ENCODE measurements at regions not wholly inside any gene's neighbourhood (a gene's known extent, or its start where the extent isn't known, plus 50 kb on each side); places are given as distances from the start of the nearest gene placed in this dataset.

DNA sequence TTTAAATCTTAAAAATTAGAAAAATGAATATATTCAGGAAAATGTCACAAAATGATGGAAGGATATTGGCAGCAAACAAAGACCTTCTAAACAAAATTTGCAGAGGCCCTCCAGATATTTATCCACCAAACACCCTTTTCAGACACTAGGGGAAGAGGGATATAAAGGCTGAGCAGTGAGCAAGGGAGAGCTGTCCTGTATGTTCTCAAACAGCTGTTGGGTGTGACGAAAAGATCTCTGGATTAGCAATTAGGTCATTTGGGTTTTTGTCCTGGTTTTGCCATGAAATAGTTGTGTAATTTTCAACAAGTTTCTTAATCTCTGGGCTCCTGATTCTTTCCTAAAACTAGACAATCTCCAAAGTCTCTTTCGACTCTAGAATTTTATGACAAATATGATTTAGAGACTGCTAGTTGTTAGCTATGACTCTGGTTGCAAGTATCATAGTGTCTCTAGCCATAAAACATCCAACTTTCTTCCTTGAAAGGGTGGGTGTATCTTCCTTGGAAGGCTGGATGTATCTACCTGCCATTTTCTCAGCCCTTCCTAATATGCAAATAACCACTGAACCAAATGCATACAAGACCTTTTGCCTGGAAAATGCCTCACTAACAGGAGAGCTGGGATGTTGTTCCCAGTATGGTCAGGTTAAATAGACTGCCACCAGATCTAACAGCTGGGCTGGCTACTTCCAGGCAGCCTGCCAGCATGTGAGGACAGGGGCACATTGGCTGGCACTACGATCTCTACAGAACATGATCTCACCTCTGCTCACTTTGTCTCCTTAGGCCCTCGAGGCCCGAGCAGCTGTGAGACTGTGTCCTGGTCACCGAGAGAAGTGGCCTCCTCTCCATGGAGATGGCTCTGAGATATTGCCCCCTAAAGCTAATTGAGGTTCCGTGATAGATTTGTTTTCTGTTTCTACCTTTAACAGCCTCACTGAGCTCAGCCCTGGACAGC is 225.5 kb upstream of the JADE1 start:
- peak; percentile 46 to 83 (median 72) for DNase-seq
- 63% methylated on average over 7 of the region's 7 CpGs for WGBS
- no peaks in the 10 kb centered on the region for H3K27me3 ChIP-seq (ENCODE audit: control insufficient read depth, insufficient read depth)
- peak overlapping the region; percentile 43 for H3K27ac ChIP-seq (ENCODE audit: low read length)
- intact Hi-C loops (cut with DNase I): no loop called here
- H3K9me3 ChIP-seq (ENCODE audit: control insufficient read depth, low read length): no peaks in the 10 kb centered on the region
- ATAC-seq: peak; percentile 86 to 88
- no peaks in the 10 kb centered on the region for H3K4me1 ChIP-seq (ENCODE audit: control insufficient read depth, insufficient read depth, low read length)
- no peak overlapping the region for H3K4me3 ChIP-seq (ENCODE audit: low read length)

DNA sequence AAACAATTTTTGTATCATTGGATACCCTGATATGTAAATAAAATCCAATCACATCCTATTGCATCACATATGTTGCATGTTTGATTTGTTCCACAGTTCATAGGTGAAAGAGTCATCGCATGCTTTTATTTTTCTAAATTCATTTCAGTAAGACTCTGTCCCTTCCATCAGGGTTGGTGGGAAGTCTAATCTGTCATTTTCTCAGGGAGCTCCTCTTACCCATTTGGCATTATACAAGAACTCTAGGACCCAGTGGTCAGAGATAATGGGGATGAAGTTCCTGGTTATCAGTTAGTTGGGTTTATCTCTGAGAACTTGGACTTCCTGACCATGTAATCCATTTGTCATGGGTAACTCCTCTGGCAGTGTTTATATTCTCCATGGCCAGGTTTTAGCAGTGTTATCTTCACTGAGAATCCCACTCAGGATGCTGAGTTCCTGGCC is 227.1 kb upstream of the JADE1 start:
- 99% methylated on average over 1 of the region's 1 CpG for WGBS
- ATAC-seq (no peak), DNase-seq (no peak)
- no peak overlapping the region for H3K27ac ChIP-seq (ENCODE audit: low read length)
- H3K4me3 ChIP-seq (ENCODE audit: low read length): no peak overlapping the region
- H3K4me1 ChIP-seq (ENCODE audit: control insufficient read depth, insufficient read depth, low read length): no peaks in the 10 kb centered on the region
- H3K9me3 ChIP-seq (ENCODE audit: control insufficient read depth, low read length): no peaks in the 10 kb centered on the region
- H3K27me3 ChIP-seq (ENCODE audit: control insufficient read depth, insufficient read depth): no peaks in the 10 kb centered on the region
- intact Hi-C loops (cut with DNase I): no loop called here

DNA sequence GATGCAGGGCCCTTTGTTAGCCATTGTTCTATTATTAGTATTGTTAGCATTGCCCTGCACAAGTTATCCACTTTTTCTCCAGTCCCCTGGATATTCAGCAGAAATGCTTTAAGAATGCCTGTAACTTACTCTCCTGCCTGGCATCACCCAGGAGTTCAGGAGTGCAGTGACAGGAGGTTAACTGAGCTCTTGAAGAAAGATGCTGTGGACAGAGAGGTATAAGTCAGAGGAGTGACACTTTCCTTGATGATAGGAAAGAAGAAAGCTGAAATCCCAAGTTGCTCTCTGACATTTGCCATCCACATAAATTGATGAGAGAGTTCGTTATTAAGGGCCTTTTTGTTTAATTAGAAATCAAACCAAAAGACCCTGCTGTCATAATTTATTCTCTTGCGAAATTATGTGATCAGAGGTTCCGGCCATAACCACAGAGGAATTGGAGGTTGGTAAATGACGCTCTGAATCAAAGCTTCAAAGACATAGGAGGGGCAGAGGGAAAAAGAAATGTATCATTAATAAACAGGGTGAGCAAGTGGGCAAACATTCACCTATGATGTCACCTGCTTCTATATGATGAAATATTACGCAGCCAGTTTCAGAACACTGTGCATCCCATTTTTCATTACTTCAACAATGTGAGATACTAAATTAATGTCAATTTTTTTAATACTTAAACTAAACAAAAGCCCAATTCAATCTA is 230.2 kb upstream of the JADE1 start:
- H3K27ac ChIP-seq (ENCODE audit: low read length): no peak overlapping the region
- no peak for ATAC-seq
- H3K4me3 ChIP-seq (ENCODE audit: low read length): no peak overlapping the region
- H3K9me3 ChIP-seq (ENCODE audit: control insufficient read depth, low read length): no peaks in the 10 kb centered on the region
- H3K27me3 ChIP-seq (ENCODE audit: control insufficient read depth, insufficient read depth): no peaks in the 10 kb centered on the region
- WGBS: 75% methylated on average over 5 of the region's 5 CpGs
- no peak for DNase-seq
- no peaks in the 10 kb centered on the region for H3K4me1 ChIP-seq (ENCODE audit: control insufficient read depth, insufficient read depth, low read length)
- intact Hi-C loops (cut with DNase I): no loop called here

DNA sequence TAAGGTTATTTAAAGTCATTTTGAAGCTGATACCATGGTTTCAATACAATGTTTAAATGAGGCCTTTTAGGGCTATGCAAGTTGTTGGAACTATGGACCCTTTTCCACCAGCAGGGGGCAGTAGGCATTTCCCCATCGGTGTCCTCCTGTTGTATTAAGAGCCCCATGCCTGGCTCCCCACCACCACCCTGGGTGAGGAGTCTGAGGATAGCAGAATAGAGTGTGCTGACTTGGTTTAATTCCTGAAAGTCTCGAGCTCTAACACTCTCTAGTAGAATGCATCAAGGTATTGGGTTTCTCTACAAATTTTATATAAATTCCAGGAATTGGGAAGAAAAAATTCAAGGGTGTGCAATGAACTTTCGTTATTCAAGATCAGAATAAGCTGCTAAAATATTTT is 234.8 kb upstream of the JADE1 start:
- Histone ChIP-seq H3K9me3 (ENCODE audit: control insufficient read depth, low read length) (no peaks in the 10 kb centered on the region), H3K4me3 (ENCODE audit: low read length) (no peak overlapping the region), H3K4me1 (ENCODE audit: control insufficient read depth, insufficient read depth, low read length) (peaks cover 10% of the 10 kb centered on the region), H3K27ac (ENCODE audit: low read length) (no peak overlapping the region), H3K27me3 (ENCODE audit: control insufficient read depth, insufficient read depth) (no peaks in the 10 kb centered on the region)
- ATAC-seq (peak; percentile 30 to 44), DNase-seq (peak; percentile 62 to 83 (median 76))
- intact Hi-C loops (cut with DNase I): loop anchor here in 1 of 4 donors (5.0 kb wide), 1 partner anchor 238 kb away; no protein-coding TSS in a partner anchor
- 39% methylated on average over 3 of the region's 3 CpGs for WGBS

DNA sequence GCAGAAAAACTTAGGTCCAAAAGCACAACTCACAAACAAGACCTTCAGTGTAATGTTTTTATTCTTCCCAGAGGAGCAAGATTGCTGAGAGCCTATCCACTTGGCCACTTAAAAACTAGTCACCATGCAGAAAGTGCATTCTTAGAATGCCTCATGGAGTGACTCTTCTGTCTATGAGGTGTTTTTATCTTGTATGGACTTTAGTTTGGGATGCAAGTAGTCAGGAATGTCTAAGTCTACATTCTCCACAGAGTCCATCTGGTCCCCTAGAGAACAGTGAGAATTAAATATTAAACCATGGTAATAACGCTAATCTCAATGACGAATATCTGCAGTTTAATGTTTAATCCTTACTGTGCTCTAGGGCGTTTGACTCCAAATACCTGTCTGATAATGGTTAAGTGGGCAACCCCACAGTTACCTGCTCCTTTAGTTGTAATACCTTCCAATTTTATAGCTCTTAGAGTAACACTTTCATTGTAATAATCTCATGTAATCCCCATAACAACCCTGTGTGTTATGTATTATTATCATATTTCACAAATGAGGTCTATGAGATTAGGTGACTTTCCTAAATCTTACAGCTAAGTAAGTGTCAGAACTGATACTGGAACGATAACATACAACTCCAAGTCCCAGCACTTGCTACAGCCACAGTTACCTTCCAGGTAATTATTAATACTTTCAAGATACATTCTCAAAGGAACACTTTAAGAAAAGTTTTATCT is 235.6 kb upstream of the JADE1 start:
- 51% methylated on average over 4 of the region's 4 CpGs for WGBS
- intact Hi-C loops (cut with DNase I): loop anchor here in 1 of 4 donors (5.0 kb wide), 1 partner anchor 238 kb away; no protein-coding TSS in a partner anchor
- Histone ChIP-seq H3K4me1 (ENCODE audit: control insufficient read depth, insufficient read depth, low read length) (peaks cover 10% of the 10 kb centered on the region), H3K27me3 (ENCODE audit: control insufficient read depth, insufficient read depth) (no peaks in the 10 kb centered on the region), H3K9me3 (ENCODE audit: control insufficient read depth, low read length) (no peaks in the 10 kb centered on the region), H3K27ac (ENCODE audit: low read length) (no peak overlapping the region), H3K4me3 (ENCODE audit: low read length) (no peak overlapping the region)
- DNase-seq: no peak
- ATAC-seq: peak in 1 of 2 donors; percentile 18

DNA sequence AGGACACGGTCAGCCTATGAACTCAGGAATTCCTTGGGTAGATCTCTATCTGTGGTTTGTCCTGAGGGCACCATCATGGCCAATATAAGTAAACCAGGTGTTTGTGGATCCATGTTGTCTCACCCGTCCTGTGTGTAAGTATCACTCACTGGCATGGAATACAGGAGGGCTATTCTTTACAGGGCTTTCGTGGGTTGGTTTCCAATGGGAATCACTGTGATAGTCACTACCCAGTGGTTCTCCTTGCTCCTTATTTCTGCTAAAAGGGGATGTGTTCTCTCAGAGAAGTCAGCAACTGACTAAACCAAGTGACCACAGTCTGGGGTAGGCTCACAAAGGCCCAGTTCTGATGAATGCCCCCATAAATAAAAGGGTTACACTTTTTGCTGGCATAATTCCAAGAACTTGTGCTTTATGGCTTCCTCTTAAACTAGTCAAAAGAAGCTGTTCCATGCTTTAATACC is 236.7 kb upstream of the JADE1 start:
- intact Hi-C loops (cut with DNase I): loop anchor here in 1 of 4 donors (5.0 kb wide), 1 partner anchor 239 kb away; no protein-coding TSS in a partner anchor
- 95% methylated on average over 3 of the region's 3 CpGs for WGBS
- no peak for DNase-seq
- peak overlapping the region; percentile 81 for H3K27ac ChIP-seq (ENCODE audit: low read length)
- no peak for ATAC-seq
- no peaks in the 10 kb centered on the region for H3K9me3 ChIP-seq (ENCODE audit: control insufficient read depth, low read length)
- H3K27me3 ChIP-seq (ENCODE audit: control insufficient read depth, insufficient read depth): no peaks in the 10 kb centered on the region
- H3K4me3 ChIP-seq (ENCODE audit: low read length): no peak overlapping the region
- H3K4me1 ChIP-seq (ENCODE audit: control insufficient read depth, insufficient read depth, low read length): peaks cover 10% of the 10 kb centered on the region

DNA sequence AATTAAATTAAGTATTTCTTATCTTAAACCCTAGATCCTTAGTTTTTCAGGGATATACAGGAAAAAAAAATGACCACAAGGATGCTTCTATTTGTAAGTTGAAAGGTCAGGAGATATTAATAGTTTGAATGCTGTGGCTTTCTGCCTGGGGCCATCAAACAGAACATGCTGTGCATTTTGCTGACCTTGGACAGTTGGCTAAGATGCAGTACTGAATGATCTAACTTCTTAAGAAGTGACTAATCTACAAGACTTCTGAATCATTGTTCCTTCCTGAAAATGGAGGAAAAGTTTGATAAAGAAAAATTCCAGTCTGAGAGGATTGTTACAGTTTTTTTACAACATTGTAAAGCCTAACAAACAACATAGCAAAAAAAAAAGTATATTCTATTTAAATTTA is 237.8 kb upstream of the JADE1 start:
- intact Hi-C loops (cut with DNase I): loop anchor here in 1 of 4 donors (5.0 kb wide), 1 partner anchor 241 kb away; no protein-coding TSS in a partner anchor
- peak in 2 of 3 donors; percentile 53 to 70 for DNase-seq
- Histone ChIP-seq H3K9me3 (ENCODE audit: control insufficient read depth, low read length) (no peaks in the 10 kb centered on the region), H3K27me3 (ENCODE audit: control insufficient read depth, insufficient read depth) (no peaks in the 10 kb centered on the region), H3K4me1 (ENCODE audit: control insufficient read depth, insufficient read depth, low read length) (peaks cover 10% of the 10 kb centered on the region), H3K4me3 (ENCODE audit: low read length) (no peak overlapping the region), H3K27ac (ENCODE audit: low read length) (no peak overlapping the region)
- ATAC-seq: peak; percentile 92 to 93

DNA sequence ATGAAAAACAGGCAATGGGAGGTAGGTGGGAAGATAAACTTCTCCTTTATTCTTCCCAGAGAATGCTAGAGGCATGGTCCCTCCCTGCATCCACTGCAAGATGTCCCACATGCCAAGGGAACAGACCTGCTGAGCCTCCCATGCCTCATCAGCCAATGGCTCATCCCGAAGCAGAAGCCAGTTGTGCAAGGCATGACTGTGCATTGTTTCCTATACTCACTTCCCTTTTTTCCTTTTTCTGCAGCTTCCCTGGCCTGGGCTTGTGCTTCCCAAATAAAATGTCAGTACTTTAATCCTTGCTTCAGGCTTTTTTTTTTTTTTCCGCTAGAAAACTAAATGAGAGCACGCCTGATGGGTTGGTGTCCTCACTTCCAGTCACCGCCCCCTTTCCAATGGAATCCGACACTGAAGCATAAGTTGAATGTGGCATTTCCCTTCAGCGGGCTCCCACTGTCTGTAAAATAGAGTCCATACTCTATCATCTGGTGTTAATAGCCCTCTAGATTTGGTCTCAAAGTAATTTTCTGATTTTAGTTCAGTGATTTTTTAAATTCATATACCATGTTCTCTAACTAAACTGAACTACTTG is 239.0 kb upstream of the JADE1 start:
- WGBS: 90% methylated on average over 6 of the region's 6 CpGs

DNA sequence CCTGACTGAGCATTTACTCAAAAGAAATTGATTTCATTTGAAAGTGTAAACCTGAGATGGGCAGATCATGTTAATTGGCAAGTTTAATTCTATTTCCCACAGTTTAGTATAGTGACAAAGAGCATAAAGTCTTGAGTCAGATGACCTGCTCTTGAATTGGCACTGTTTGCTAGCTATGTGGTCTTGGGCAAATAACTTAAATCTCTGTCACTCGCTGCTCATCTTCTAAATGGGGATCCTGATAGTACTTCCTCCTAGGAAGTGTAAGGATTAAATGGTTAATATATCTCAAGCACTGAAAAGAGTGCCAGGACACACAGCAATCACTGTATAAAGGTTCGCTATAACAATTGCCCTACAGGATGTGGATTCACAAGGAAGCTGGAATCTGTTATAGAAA is 242.8 kb upstream of the JADE1 start:
- no peak for DNase-seq
- intact Hi-C loops (cut with DNase I): loop anchor here (5.0 to 10.0 kb wide), 4 partner anchors 238 to 298 kb away; partner anchors contain the start of gene JADE1 (in 1 of the 4)
- H3K9me3 ChIP-seq (ENCODE audit: control insufficient read depth, low read length): no peaks in the 10 kb centered on the region
- H3K4me1 ChIP-seq (ENCODE audit: control insufficient read depth, insufficient read depth, low read length): peaks cover 6% of the 10 kb centered on the region
- no peak overlapping the region for H3K27ac ChIP-seq (ENCODE audit: low read length)
- no peaks in the 10 kb centered on the region for H3K27me3 ChIP-seq (ENCODE audit: control insufficient read depth, insufficient read depth)
- no peak overlapping the region for H3K4me3 ChIP-seq (ENCODE audit: low read length)
- 70% methylated on average over 2 of the region's 2 CpGs for WGBS
- ATAC-seq: no peak

More for the DNA sequence above, 239.0 kb upstream of the JADE1 start:
- H3K27ac ChIP-seq (ENCODE audit: low read length): no peak overlapping the region
- no peaks in the 10 kb centered on the region for H3K27me3 ChIP-seq (ENCODE audit: control insufficient read depth, insufficient read depth)
- intact Hi-C loops (cut with DNase I): loop anchor here in 1 of 4 donors (5.0 kb wide), 1 partner anchor 242 kb away; no protein-coding TSS in a partner anchor
- no peaks in the 10 kb centered on the region for H3K9me3 ChIP-seq (ENCODE audit: control insufficient read depth, low read length)
- peaks cover 10% of the 10 kb centered on the region for H3K4me1 ChIP-seq (ENCODE audit: control insufficient read depth, insufficient read depth, low read length)
- ATAC-seq (peak in 1 of 2 donors; percentile 49), DNase-seq (peak in 2 of 3 donors; percentile 49 to 59)
- no peak overlapping the region for H3K4me3 ChIP-seq (ENCODE audit: low read length)

DNA sequence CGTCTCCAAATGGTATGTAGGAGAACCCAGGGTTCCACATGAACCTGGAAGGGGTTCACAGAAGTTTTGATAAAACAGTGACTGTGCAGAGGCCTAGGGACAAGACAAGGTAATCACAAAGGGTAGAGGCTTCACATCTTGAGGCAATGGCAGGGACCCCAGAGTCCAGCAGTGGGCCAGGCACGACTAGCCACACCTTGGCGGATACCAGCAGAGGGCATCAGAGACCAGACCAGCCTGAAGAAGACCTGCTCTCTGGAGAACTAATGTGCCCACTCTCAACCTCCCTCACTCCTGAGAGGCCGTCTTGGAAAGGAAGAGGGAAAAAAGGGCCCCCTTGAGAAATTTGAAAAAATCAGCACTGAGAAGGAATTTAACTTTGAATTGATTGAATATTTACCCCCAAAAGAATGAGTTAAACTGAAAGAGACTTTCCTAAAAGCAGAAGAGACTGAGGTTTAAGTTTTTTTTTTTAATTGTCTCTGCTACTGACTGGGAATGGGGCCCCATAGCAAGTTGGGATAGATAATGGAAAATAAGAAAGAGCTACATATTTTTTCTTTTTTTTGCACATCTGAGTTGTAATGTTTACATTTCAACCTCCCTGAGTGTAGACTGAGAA is 243.8 kb upstream of the JADE1 start:
- peak; percentile 69 to 85 for ATAC-seq

More for the DNA sequence above, 243.8 kb upstream of the JADE1 start:
- H3K27ac ChIP-seq (ENCODE audit: low read length): no peak overlapping the region
- intact Hi-C loops (cut with DNase I): loop anchor here (5.0 to 10.0 kb wide), 4 partner anchors 239 to 299 kb away; partner anchors contain the start of gene JADE1 (in 1 of the 4)
- peak; percentile 31 to 76 (median 64) for DNase-seq
- H3K4me1 ChIP-seq (ENCODE audit: control insufficient read depth, insufficient read depth, low read length): peaks cover 5% of the 10 kb centered on the region
- no peaks in the 10 kb centered on the region for H3K9me3 ChIP-seq (ENCODE audit: control insufficient read depth, low read length)
- 74% methylated on average over 4 of the region's 4 CpGs for WGBS
- H3K27me3 ChIP-seq (ENCODE audit: control insufficient read depth, insufficient read depth): no peaks in the 10 kb centered on the region
- H3K4me3 ChIP-seq (ENCODE audit: low read length): no peak overlapping the region

Measured in right cardiac atrium (tissue), 5 donors.